GM23248 (cell line): ENCODE measurements at regions not wholly inside any gene's neighbourhood (a gene's known extent, or its start where the extent isn't known, plus 50 kb on each side); places are given as distances from the start of the nearest gene placed in this dataset.

Experiments
- EZH2 ChIP-seq: fragments of 200-600 bp; sonication (generic); IDR thresholded peaks from 2 replicates; pipeline ENCODE4 v1.6.1; 2018; ENCODE audit warnings: antibody characterized with exemption, mild to moderate bottlenecking; ENCODE audit not compliant: insufficient read depth, poor library complexity, severe bottlenecking
- EZH2phosphoT487 ChIP-seq: fragments of 200-600 bp; sonication (generic); IDR thresholded peaks from 2 replicates; pipeline ENCODE4 v1.6.1; 2018; ENCODE audit warnings: antibody characterized with exemption, moderate library complexity, mild to moderate bottlenecking, low read depth; ENCODE audit not compliant: insufficient read depth

GRCh38 chr19:28644169-28644775 lies 568.7 kb downstream of the UQCRFS1 start:
- TF ChIP-seq EZH2 (no peak), EZH2phosphoT487 (no peak)
